Kidney (tissue), 13 donors: ENCODE measurements at regions not wholly inside any gene's neighbourhood (a gene's known extent, or its start where the extent isn't known, plus 50 kb on each side); places are given as distances from the start of the nearest gene placed in this dataset.

Experiments used
- DNase-seq, 5 donors: peaks; one replicate each; pipeline ENCODE4 v3.0.0-alpha.2; 2013 to 2020
- FAIRE-seq: peaks from 2 replicates; lab custom pipeline; 2012; peaks lifted over from hg19 to GRCh38; lab: Jason Lieb, UNC
- H3K27ac ChIP-seq, 2 donors: one replicate each; pipeline ENCODE4 v1.7.0; 2013; ENCODE audit warnings: low read depth in 2 of 2, low read length in 2 of 2, inconsistent platforms in 1 of 2
- H3K27me3 ChIP-seq: one replicate; pipeline ENCODE4 v1.7.1; 2013; ENCODE audit warnings: low read length, inconsistent platforms; ENCODE audit not compliant: control insufficient read depth, insufficient read depth
- H3K36me3 ChIP-seq, 3 donors: one replicate each; pipeline versions ENCODE4 v1.7.0 to v1.7.1; 2013; ENCODE audit warnings: low read length in 3 of 3, control low read depth in 1 of 3, inconsistent platforms in 1 of 3; ENCODE audit not compliant: insufficient read depth in 3 of 3, control insufficient read depth in 2 of 3
- H3K4me1 ChIP-seq, 3 donors: one replicate each; pipeline versions ENCODE4 v1.7.0 to v1.7.1; 2013; ENCODE audit warnings: low read length in 3 of 3, inconsistent platforms in 1 of 3, low read depth in 1 of 3; ENCODE audit not compliant: control insufficient read depth in 2 of 3, insufficient read depth in 2 of 3
- H3K4me3 ChIP-seq, 3 donors: one replicate each; pipeline versions ENCODE4 v1.7.0 to v1.8.1; 2013; ENCODE audit warnings: low read length in 3 of 3, control low read depth in 1 of 3, inconsistent platforms in 1 of 3
- H3K9ac ChIP-seq, 3 donors: one replicate each; pipeline versions ENCODE4 v1.7.0 to v1.7.1; 2013; ENCODE audit warnings: low read length in 3 of 3, control low read depth in 1 of 3, inconsistent platforms in 1 of 3
- H3K9me3 ChIP-seq, 3 donors: one replicate each; pipeline versions ENCODE4 v1.7.0 to v1.7.1; 2013; ENCODE audit warnings: low read length in 3 of 3, control low read depth in 1 of 3, inconsistent platforms in 1 of 3; ENCODE audit not compliant: control insufficient read depth in 2 of 3, insufficient read depth in 1 of 3
- intact Hi-C: fragments of 100-400 bp; cut with DNase I; formaldehyde crosslinking; loops from one replicate; pipeline ENCODE4 v1.11.1; 2022
- TF ChIP-seq, protein P1 (sequence below): IDR thresholded peaks from 3 replicates; pipeline ENCODE4 v1.5.1; 2012; ENCODE audit warnings: mild to moderate bottlenecking, moderate library complexity, borderline replicate concordance; ENCODE audit not compliant: insufficient read depth; ENCODE audit errors: extremely low read depth
- donor health status: control.
- donor health status: control.
- donor health status: control.
- donor health status: control.
- donor health status: control.
- donor health status: DM: yes; HTN: yes; CAD: no.
- donor health status: Normal renal cell carcinoma (clear cell type).

GRCh38 chr20:11112832-11113231 is 439.0 kb upstream of the JAG1 start:
- FAIRE-seq: no peak

DNA sequence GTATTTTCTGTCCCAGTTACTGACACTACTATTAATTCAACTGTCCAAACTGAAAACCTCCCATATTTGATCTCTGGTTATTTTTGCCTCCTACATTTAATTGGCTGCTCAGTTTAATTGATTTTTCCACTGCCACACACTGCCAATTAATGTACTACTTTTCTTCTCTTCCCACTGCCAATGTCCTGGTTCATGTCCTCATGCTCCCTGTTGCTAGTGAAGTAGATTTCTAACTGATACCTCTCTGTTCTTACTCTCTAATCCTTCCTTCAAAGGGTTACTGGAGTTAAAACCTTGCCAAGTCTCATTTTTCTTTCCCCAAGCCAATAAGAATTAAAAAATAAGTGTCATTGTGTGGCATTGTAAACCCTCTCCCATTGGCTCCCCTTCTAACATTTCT is 440.6 kb upstream of the JAG1 start:
- intact Hi-C loops: no loop called here
- no peaks in the 10 kb centered on the region for H3K4me1 ChIP-seq
- FAIRE-seq (no peak), DNase-seq (no peak)
- H3K36me3 ChIP-seq: no peaks in the 10 kb centered on the region
- no peaks in the 10 kb centered on the region for H3K9me3 ChIP-seq
- TF ChIP-seq, protein P1, sequence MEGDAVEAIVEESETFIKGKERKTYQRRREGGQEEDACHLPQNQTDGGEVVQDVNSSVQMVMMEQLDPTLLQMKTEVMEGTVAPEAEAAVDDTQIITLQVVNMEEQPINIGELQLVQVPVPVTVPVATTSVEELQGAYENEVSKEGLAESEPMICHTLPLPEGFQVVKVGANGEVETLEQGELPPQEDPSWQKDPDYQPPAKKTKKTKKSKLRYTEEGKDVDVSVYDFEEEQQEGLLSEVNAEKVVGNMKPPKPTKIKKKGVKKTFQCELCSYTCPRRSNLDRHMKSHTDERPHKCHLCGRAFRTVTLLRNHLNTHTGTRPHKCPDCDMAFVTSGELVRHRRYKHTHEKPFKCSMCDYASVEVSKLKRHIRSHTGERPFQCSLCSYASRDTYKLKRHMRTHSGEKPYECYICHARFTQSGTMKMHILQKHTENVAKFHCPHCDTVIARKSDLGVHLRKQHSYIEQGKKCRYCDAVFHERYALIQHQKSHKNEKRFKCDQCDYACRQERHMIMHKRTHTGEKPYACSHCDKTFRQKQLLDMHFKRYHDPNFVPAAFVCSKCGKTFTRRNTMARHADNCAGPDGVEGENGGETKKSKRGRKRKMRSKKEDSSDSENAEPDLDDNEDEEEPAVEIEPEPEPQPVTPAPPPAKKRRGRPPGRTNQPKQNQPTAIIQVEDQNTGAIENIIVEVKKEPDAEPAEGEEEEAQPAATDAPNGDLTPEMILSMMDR: no peak
- H3K27ac ChIP-seq: no peak overlapping the region
- H3K4me3 ChIP-seq: no peak overlapping the region
- no peak overlapping the region for H3K9ac ChIP-seq
- H3K27me3 ChIP-seq: no peaks in the 10 kb centered on the region

More at GRCh38 chr20:11112832-11113231, 439.0 kb upstream of the JAG1 start:
- TF ChIP-seq, protein P1: no peak
- H3K9me3 ChIP-seq: no peaks in the 10 kb centered on the region
- no peaks in the 10 kb centered on the region for H3K4me1 ChIP-seq
- no peak overlapping the region for H3K4me3 ChIP-seq
- no peak for DNase-seq
- H3K9ac ChIP-seq: no peak overlapping the region
- H3K27ac ChIP-seq: no peak overlapping the region
- intact Hi-C loops: no loop called here
- no peaks in the 10 kb centered on the region for H3K36me3 ChIP-seq
- no peaks in the 10 kb centered on the region for H3K27me3 ChIP-seq

- DNase-seq (no peak), FAIRE-seq (no peak)
- H3K27me3 ChIP-seq: no peaks in the 10 kb centered on the region
- H3K4me3 ChIP-seq: no peak overlapping the region
- H3K36me3 ChIP-seq: no peaks in the 10 kb centered on the region
- no peaks in the 10 kb centered on the region for H3K4me1 ChIP-seq
- intact Hi-C loops: no loop called here
- no peaks in the 10 kb centered on the region for H3K9me3 ChIP-seq
- H3K27ac ChIP-seq: no peak overlapping the region
- no peak overlapping the region for H3K9ac ChIP-seq
- TF ChIP-seq, protein P1: no peak
Measured at GRCh38 chr20:11117808-11118528, 444.2 kb upstream of the JAG1 start.
